ENCODE measurements at regions not wholly inside any gene's neighbourhood (a gene's known extent, or its start where the extent isn't known, plus 50 kb on each side); places are given as distances from the start of the nearest gene placed in this dataset.

GRCh38 chr6:156434795-156435190 is 342.4 kb upstream of the ARID1B start:
- H3K4me2 ChIP-seq (ENCODE audit: low read length): no peak overlapping the region
- no peak for ATAC-seq
- H3K27me3 ChIP-seq (ENCODE audit: insufficient read depth, low read length): no peaks in the 10 kb centered on the region
- intact Hi-C loops (cut with micrococcal nuclease): no loop called here
- no peaks in the 10 kb centered on the region for H3K9me2 ChIP-seq (ENCODE audit: insufficient read depth)
- no peak overlapping the region for H2AFZ ChIP-seq (ENCODE audit: low read depth, low read length, poor library complexity, severe bottlenecking)
- no peaks in the 10 kb centered on the region for H4K20me1 ChIP-seq (ENCODE audit: insufficient read depth)
- no TSS peak for BruUV-seq (replicated peaks)
- no peaks in the 10 kb centered on the region for H3K36me3 ChIP-seq (ENCODE audit: control insufficient read depth in 1 of 2, insufficient read depth in 2 of 2, low read length in 2 of 2)
- POLR2A ChIA-PET: no interaction called here
- no peaks in the 10 kb centered on the region for H3K9me3 ChIP-seq (ENCODE audit: control insufficient read depth in 1 of 2, insufficient read depth in 1 of 2, low read depth in 1 of 2, low read length in 2 of 2)
- CTCF ChIA-PET: no interaction called here
- no peak overlapping the region for H3K4me3 ChIP-seq (replicated peaks in 1 of 2; ENCODE audit: low read depth in 1 of 2, low read length in 2 of 2)
- no peak for TF ChIP-seq EZH2phosphoT487 (IDR thresholded peaks at IDR 0.05; ENCODE audit: borderline replicate concordance)
- no peak for TF ChIP-seq SIN3A (IDR thresholded peaks at IDR 0.05; ENCODE audit: low read depth)
- no peak for TF ChIP-seq TCF7L2 (IDR thresholded peaks at IDR 0.05; ENCODE audit: borderline replicate concordance, extremely low read depth, insufficient read depth, insufficient read length)
- no peak for TF ChIP-seq JUND (IDR thresholded peaks at IDR 0.05)
- TF ChIP-seq EGR1 (IDR thresholded peaks at IDR 0.05; ENCODE audit: low read depth): no peak
- no peak for TF ChIP-seq ZBTB33 (IDR thresholded peaks at IDR 0.05; ENCODE audit: extremely low read depth, insufficient replicate concordance, low read length)
- no peak for TF ChIP-seq SRF (IDR thresholded peaks at IDR 0.05; ENCODE audit: low read depth)
- no peak for TF ChIP-seq ELF1 (IDR thresholded peaks at IDR 0.05; ENCODE audit: borderline replicate concordance, low read depth)
- no peak for TF ChIP-seq CTCF (IDR thresholded peaks at IDR 0.05 in 2 of 3, conservative IDR thresholded peaks at IDR 0.05 in 1 of 3; ENCODE audit: borderline replicate concordance in 1 of 3, insufficient read depth in 1 of 3, low read depth in 2 of 3, low read length in 2 of 3)
- no peak for TF ChIP-seq POLR2AphosphoS5 (IDR thresholded peaks at IDR 0.05; ENCODE audit: low read depth, low read length)
- no peak for TF ChIP-seq EZH2 (IDR thresholded peaks at IDR 0.05)
- TF ChIP-seq ZFX (IDR thresholded peaks at IDR 0.05): no peak
- TF ChIP-seq SP1 (IDR thresholded peaks at IDR 0.05; ENCODE audit: low read depth): no peak
- TF ChIP-seq YY1 (IDR thresholded peaks at IDR 0.05; ENCODE audit: extremely low read depth, insufficient replicate concordance, low read depth, low read length): no peak
- TF ChIP-seq FOSL1 (IDR thresholded peaks at IDR 0.05; ENCODE audit: low read depth): no peak
- no peak for TF ChIP-seq REST (IDR thresholded peaks at IDR 0.05; ENCODE audit: low read depth)
- no peak for TF ChIP-seq RAD21 (IDR thresholded peaks at IDR 0.05; ENCODE audit: low read depth)
- TF ChIP-seq POLR2A (IDR thresholded peaks at IDR 0.05; ENCODE audit: borderline replicate concordance, extremely low read depth, insufficient read depth, insufficient read length): no peak
- no peak for TF ChIP-seq CBX3 (IDR thresholded peaks at IDR 0.05; ENCODE audit: low read depth)
- H3K79me2 ChIP-seq (ENCODE audit: insufficient read depth, low read length): no peaks in the 10 kb centered on the region
- H3K4me1 ChIP-seq (ENCODE audit: control insufficient read depth in 1 of 2, insufficient read depth in 2 of 2, low read length in 2 of 2): no peaks in the 10 kb centered on the region
- no peak overlapping the region for H3K9ac ChIP-seq (ENCODE audit: low read length)
- H3K27ac ChIP-seq (ENCODE audit: low read depth, low read length): no peak overlapping the region
- RAD21 ChIA-PET (ENCODE audit: low non-redundant PET in 1 of 2, low total read pairs in 2 of 2, uncharacterized antibody in 2 of 2, unreplicated experiment in 2 of 2): no interaction called here
- DNase-seq (ENCODE audit: low read depth, low spot score): no peak
